NCI-H460 (cell line): ENCODE measurements at regions not wholly inside any gene's neighbourhood (a gene's known extent, or its start where the extent isn't known, plus 50 kb on each side); places are given as distances from the start of the nearest gene placed in this dataset.

Experiments used
- DNase-seq: peaks from one replicate; pipeline ENCODE4 v3.0.0-alpha.2; 2016; ENCODE audit warnings: low read depth; ENCODE audit errors: extremely low read depth

DNA sequence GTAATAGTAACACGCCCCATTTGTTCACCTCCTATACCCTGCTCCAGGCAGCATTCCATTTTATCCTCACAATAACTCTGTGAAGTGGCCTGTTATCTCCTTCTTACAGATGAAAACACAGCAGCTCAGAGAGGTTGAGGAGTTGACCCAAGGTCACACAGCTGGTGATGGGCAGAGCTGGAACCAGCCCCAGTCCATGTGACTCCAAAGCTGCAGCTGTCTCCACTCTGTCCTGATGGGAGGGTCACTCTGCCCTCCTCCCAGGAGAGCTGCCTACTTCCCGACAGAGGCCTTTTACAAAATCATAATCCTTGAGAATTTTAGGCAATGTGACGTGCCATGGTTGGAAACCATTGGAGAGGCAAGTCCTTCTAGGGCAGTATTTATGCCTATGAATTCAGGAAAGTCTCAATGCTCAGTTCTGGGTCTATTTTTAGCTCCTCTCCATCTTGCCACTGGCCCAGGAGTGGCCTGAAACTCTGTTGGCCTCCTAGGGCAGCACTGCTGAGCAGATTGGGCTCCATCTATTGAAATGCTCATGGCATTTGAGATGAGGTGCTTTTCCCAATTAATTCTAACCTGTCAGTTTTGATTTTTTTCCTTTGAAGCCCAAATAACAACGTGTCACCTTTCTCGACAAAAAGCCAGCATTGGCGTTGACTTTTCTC lies 50.1 kb upstream of the KCNK12 start:
- DNase-seq = no peak
